OCI-LY7 (cell line): ENCODE measurements at regions not wholly inside any gene's neighbourhood (a gene's known extent, or its start where the extent isn't known, plus 50 kb on each side); places are given as distances from the start of the nearest gene placed in this dataset.

Source experiments
- BruUV-seq: library from RNA; stranded (reverse); fragments of 400-500 nt; replicated peaks from 2 replicates; lab custom pipeline; 2021; lab: Mats Ljungman, UMichigan
- CTCF ChIA-PET: fragments of 300-600 bp; sonication (Branson Sonifier 250); formaldehyde crosslinking; loops from one replicate; lab custom pipeline; 2022; ENCODE audit warnings: antibody characterized with exemption; ENCODE audit not compliant: unreplicated experiment; lab: Charles Lee
- POLR2A ChIA-PET: fragments of 300-600 bp; sonication (Branson Sonifier 250); formaldehyde crosslinking; loops from one replicate; lab custom pipeline; 2022; ENCODE audit warnings: antibody characterized with exemption; lab: Charles Lee
- DNase-seq: peaks from one replicate; pipeline ENCODE4 v3.0.0-alpha.2; 2015; ENCODE audit warnings: low spot score
- H2AFZ ChIP-seq: fragments of 200-600 bp; sonication (generic), shearing (Covaris generic); 2 replicates; pipeline ENCODE4 v1.6.1; 2014; ENCODE audit warnings: mild to moderate bottlenecking, antibody characterized with exemption, low read length, moderate library complexity
- H3K27ac ChIP-seq: fragments of 200-600 bp; sonication (generic); 2 replicates; pipeline ENCODE4 v1.5.1; 2014; ENCODE audit warnings: mixed run types, low read depth, mild to moderate bottlenecking, moderate library complexity, low read length, inconsistent platforms; ENCODE audit not compliant: poor library complexity, severe bottlenecking
- H3K36me3 ChIP-seq: fragments of 200-600 bp; sonication (generic); 2 replicates; pipeline ENCODE4 v1.6.1; 2014; ENCODE audit warnings: mild to moderate bottlenecking, antibody characterized with exemption, low read length, moderate library complexity, mixed read lengths; ENCODE audit not compliant: insufficient read depth
- H3K4me1 ChIP-seq: fragments of 200-600 bp; sonication (generic); 2 replicates; pipeline ENCODE4 v1.5.1; 2014; ENCODE audit warnings: mild to moderate bottlenecking, low read length; ENCODE audit not compliant: insufficient read depth, poor library complexity, severe bottlenecking
- H3K4me2 ChIP-seq: fragments of 200-600 bp; sonication (generic); 2 replicates; pipeline ENCODE4 v1.6.1; 2014; ENCODE audit warnings: mild to moderate bottlenecking, low read length
- H3K4me3 ChIP-seq: fragments of 200-600 bp; sonication (generic); 2 replicates; pipeline ENCODE4 v1.5.1; 2014; ENCODE audit warnings: mild to moderate bottlenecking, low read depth, low read length; ENCODE audit not compliant: poor library complexity, severe bottlenecking
- H3K79me2 ChIP-seq: fragments of 200-600 bp; sonication (generic); 2 replicates; pipeline ENCODE4 v1.6.1; 2016; ENCODE audit warnings: low read depth, mild to moderate bottlenecking, low read length, moderate library complexity, mixed read lengths; ENCODE audit not compliant: insufficient read depth
- H3K9me2 ChIP-seq: fragments of 200-600 bp; sonication (generic); 2 replicates; pipeline ENCODE4 v1.6.1; 2016; ENCODE audit warnings: mild to moderate bottlenecking, low read length, mixed read lengths; ENCODE audit not compliant: insufficient read depth
- H3K9me3 ChIP-seq: fragments of 200-600 bp; sonication (generic); 2 replicates; pipeline ENCODE4 v1.6.1; 2014; ENCODE audit warnings: mild to moderate bottlenecking, mixed run types, low read length, mixed read lengths
- H4K20me1 ChIP-seq: fragments of 200-600 bp; sonication (generic); 2 replicates; pipeline ENCODE4 v1.6.1; 2014; ENCODE audit warnings: mild to moderate bottlenecking, antibody characterized with exemption, low read length, moderate library complexity, mixed read lengths; ENCODE audit not compliant: insufficient read depth
- CTCF ChIP-seq: fragments of 200-600 bp; sonication (generic); conservative IDR thresholded peaks from 2 replicates; pipeline ENCODE4 v1.5.1; 2014; ENCODE audit warnings: mild to moderate bottlenecking, antibody characterized with exemption, low read length, moderate library complexity, mixed read lengths
- EZH2phosphoT487 ChIP-seq: fragments of 200-600 bp; sonication (generic); IDR thresholded peaks from 2 replicates; pipeline ENCODE4 v1.6.1; 2018; ENCODE audit warnings: low read depth, borderline replicate concordance, mild to moderate bottlenecking, mixed run types, antibody characterized with exemption, low read length, moderate library complexity, mixed read lengths
- intact Hi-C: fragments of 100-400 bp; cut with micrococcal nuclease; formaldehyde crosslinking; loops from one replicate; pipeline ENCODE4 v1.10.0; 2022; ENCODE audit not compliant: unreplicated experiment

GRCh38 chr19:28880735-28881401 lies 332.1 kb downstream of the UQCRFS1 start:
- POLR2A ChIA-PET: no interaction called here
- BruUV-seq: no TSS peak
- no peaks in the 10 kb centered on the region for H3K9me3 ChIP-seq
- H4K20me1 ChIP-seq: no peaks in the 10 kb centered on the region
- no peak overlapping the region for H2AFZ ChIP-seq
- CTCF ChIA-PET: no interaction called here
- H3K9me2 ChIP-seq: no peaks in the 10 kb centered on the region
- intact Hi-C loops: no loop called here
- TF ChIP-seq CTCF: no peak
- no peak for TF ChIP-seq EZH2phosphoT487
- no peak overlapping the region for H3K4me3 ChIP-seq
- H3K79me2 ChIP-seq: no peaks in the 10 kb centered on the region
- no peak overlapping the region for H3K27ac ChIP-seq
- no peaks in the 10 kb centered on the region for H3K36me3 ChIP-seq
- H3K4me1 ChIP-seq: no peaks in the 10 kb centered on the region
- no peak overlapping the region for H3K4me2 ChIP-seq
- DNase-seq: no peak

DNA sequence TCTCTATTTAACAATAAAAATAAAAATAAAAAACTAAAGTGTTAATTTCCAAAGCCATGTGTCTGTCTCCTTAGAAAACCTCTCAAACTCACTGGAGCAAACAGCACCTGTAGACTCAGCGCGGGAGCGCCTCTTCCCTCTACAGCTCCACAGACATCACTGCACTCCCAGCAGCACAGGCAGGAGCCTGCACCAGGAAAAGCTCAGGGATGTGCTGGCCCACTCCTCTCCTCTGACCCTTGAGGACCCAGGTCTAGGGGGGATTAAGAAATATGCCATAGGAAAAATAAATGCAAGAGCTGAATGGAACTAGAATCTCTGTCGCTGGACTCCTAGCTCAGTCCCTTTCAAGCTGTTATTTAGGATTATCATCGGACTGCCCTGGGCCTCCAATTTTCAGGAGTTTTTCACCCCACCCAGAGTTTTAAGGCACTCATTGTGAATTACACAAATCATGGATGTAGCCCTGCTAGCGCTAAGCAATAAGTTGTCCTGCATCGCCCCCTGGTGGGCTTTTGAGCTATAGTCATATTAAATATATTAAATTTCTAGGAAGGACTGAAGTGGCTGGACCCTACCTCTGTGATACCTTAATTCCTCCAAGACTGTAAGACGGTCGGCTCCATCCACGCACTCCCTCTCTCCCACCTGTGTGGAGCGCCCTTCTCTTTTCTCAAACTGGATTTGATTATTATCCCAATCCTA lies 333.9 kb downstream of the UQCRFS1 start:
- CTCF ChIA-PET: no interaction called here
- peak; percentile 82 for DNase-seq
- Histone ChIP-seq H3K27ac (no peak overlapping the region), H2AFZ (no peak overlapping the region), H3K9me3 (no peaks in the 10 kb centered on the region), H3K79me2 (no peaks in the 10 kb centered on the region), H4K20me1 (no peaks in the 10 kb centered on the region), H3K4me2 (no peak overlapping the region), H3K9me2 (no peaks in the 10 kb centered on the region), H3K36me3 (no peaks in the 10 kb centered on the region), H3K4me3 (no peak overlapping the region), H3K4me1 (no peaks in the 10 kb centered on the region)
- BruUV-seq: no TSS peak
- POLR2A ChIA-PET: no interaction called here
- no peak for TF ChIP-seq EZH2phosphoT487
- peak; percentile 84 for TF ChIP-seq CTCF
- intact Hi-C loops: loop anchor here (1.0 to 5.0 kb wide), 3 partner anchors 142 to 552 kb away; no protein-coding TSS in a partner anchor
